Stimulated activated CD4-positive, alpha-beta T cell treated with anti-CD3 and anti-CD28 coated beads, Interleukin-12 subunit alpha, Interleukin-12 subunit beta, amount 100 ng/mL, for 48 hours (primary cell): ENCODE measurements at regions not wholly inside any gene's neighbourhood (a gene's known extent, or its start where the extent isn't known, plus 50 kb on each side); places are given as distances from the start of the nearest gene placed in this dataset.

Experiments used
- DNase-seq, 3 donors: peaks; one replicate each; pipeline ENCODE4 v3.0.0-alpha.2; 2020; ENCODE audit warnings: low read depth in 2 of 3, low spot score in 1 of 3

GRCh38 chr5:133831491-133832224, 136.8 kb downstream of the C5orf15 start:
- no peak for DNase-seq

GRCh38 chr5:133830911-133831310, 137.5 kb downstream of the C5orf15 start:
- DNase-seq, result no peak

- no peak for DNase-seq
Measured at GRCh38 chr5:133830281-133830680, 138.1 kb downstream of the C5orf15 start.

- no peak for DNase-seq
Measured at GRCh38 chr5:133829786-133830185, 138.6 kb downstream of the C5orf15 start.

- DNase-seq, result no peak
Measured at GRCh38 chr5:133828722-133829121, 139.7 kb downstream of the C5orf15 start.

- DNase-seq, result no peak
Measured at GRCh38 chr5:133827830-133828229, 140.6 kb downstream of the C5orf15 start.

- no peak for DNase-seq
Measured at GRCh38 chr5:133827011-133827410, 141.4 kb downstream of the C5orf15 start.

- no peak for DNase-seq
Measured at GRCh38 chr5:133825631-133826289, 142.7 kb downstream of the C5orf15 start.

GRCh38 chr5:133824661-133825254, 143.7 kb downstream of the C5orf15 start:
- peak in 2 of 3 donors; percentile 5 to 12 for DNase-seq

- no peak for DNase-seq
Measured at GRCh38 chr5:133821889-133822288, 146.5 kb downstream of the C5orf15 start.

- DNase-seq, result no peak
Measured at GRCh38 chr5:133821311-133821741, 147.1 kb downstream of the C5orf15 start.

GRCh38 chr5:133820507-133820906, 147.9 kb downstream of the C5orf15 start:
- DNase-seq, result no peak

- no peak for DNase-seq
Measured at GRCh38 chr5:133819977-133820471, 148.4 kb downstream of the C5orf15 start.

- DNase-seq, result no peak
Measured at GRCh38 chr5:133818869-133819600, 149.4 kb downstream of the C5orf15 start.

- DNase-seq, result no peak
Measured at GRCh38 chr5:133818031-133818431, 150.4 kb downstream of the C5orf15 start.

- no peak for DNase-seq
Measured at GRCh38 chr5:133817456-133817855, 151.0 kb downstream of the C5orf15 start.

GRCh38 chr5:133816791-133817190, 151.6 kb downstream of the C5orf15 start:
- DNase-seq, result no peak

GRCh38 chr5:133814152-133814551, 154.3 kb downstream of the C5orf15 start:
- DNase-seq, result no peak

GRCh38 chr5:133811168-133811567, 157.3 kb downstream of the C5orf15 start:
- no peak for DNase-seq

GRCh38 chr5:133809801-133810200, 158.6 kb downstream of the C5orf15 start:
- no peak for DNase-seq

GRCh38 chr5:133807348-133807747, 161.1 kb downstream of the C5orf15 start:
- DNase-seq, result no peak
